ENCODE measurements at regions not wholly inside any gene's neighbourhood (a gene's known extent, or its start where the extent isn't known, plus 50 kb on each side); places are given as distances from the start of the nearest gene placed in this dataset.
"Not testable (repeated sequence)": the region's sequence is repeated elsewhere in the genome, so short reads cannot be mapped to it uniquely, and the experiment has no call there.

GRCh38 chr1:148261684-148262083 lies 109.6 kb upstream of the NBPF11 start:
- not testable (repeated sequence) for DNase-seq

GRCh38 chr1:148257886-148258285 lies 105.8 kb upstream of the NBPF11 start:
- not testable (repeated sequence) for DNase-seq

- not testable (repeated sequence) for DNase-seq
Measured at GRCh38 chr1:148254611-148255429, 102.7 kb upstream of the NBPF11 start.

- not testable (repeated sequence) for DNase-seq
Measured at GRCh38 chr1:148253808-148254207, 101.7 kb upstream of the NBPF11 start.

GRCh38 chr1:148248798-148249197 lies 96.7 kb upstream of the NBPF11 start:
- DNase-seq: not testable (repeated sequence)

- not testable (repeated sequence) for DNase-seq
Measured at GRCh38 chr1:148246258-148246861, 94.3 kb upstream of the NBPF11 start.

- DNase-seq: not testable (repeated sequence)
Measured at GRCh38 chr1:148245843-148246242, 93.8 kb upstream of the NBPF11 start.

- DNase-seq: not testable (repeated sequence)
Measured at GRCh38 chr1:148245443-148245842, 93.4 kb upstream of the NBPF11 start.

- DNase-seq: not testable (repeated sequence)
Measured at GRCh38 chr1:148233250-148233649, 81.2 kb upstream of the NBPF11 start.

GRCh38 chr1:148228846-148229245 lies 76.8 kb upstream of the NBPF11 start:
- not testable (repeated sequence) for DNase-seq

GRCh38 chr1:148222399-148223159 lies 70.5 kb upstream of the NBPF11 start:
- DNase-seq: not testable (repeated sequence)

GRCh38 chr1:148221593-148221992 lies 69.5 kb upstream of the NBPF11 start:
- not testable (repeated sequence) for DNase-seq

- DNase-seq: not testable (repeated sequence)
Measured at GRCh38 chr1:148219229-148219628, 67.1 kb upstream of the NBPF11 start.

GRCh38 chr1:148211191-148211590 lies 59.1 kb upstream of the NBPF11 start:
- not testable (repeated sequence) for DNase-seq

- not testable (repeated sequence) for DNase-seq
Measured at GRCh38 chr1:148210624-148211023, 58.5 kb upstream of the NBPF11 start.

- DNase-seq: not testable (repeated sequence)
Measured at GRCh38 chr1:148210166-148210565, 58.1 kb upstream of the NBPF11 start.

- not testable (repeated sequence) for DNase-seq
Measured at GRCh38 chr1:148202013-148202412, 49.9 kb upstream of the NBPF11 start.
